ENCODE measurements at regions not wholly inside any gene's neighbourhood (a gene's known extent, or its start where the extent isn't known, plus 50 kb on each side); places are given as distances from the start of the nearest gene placed in this dataset.

DNA sequence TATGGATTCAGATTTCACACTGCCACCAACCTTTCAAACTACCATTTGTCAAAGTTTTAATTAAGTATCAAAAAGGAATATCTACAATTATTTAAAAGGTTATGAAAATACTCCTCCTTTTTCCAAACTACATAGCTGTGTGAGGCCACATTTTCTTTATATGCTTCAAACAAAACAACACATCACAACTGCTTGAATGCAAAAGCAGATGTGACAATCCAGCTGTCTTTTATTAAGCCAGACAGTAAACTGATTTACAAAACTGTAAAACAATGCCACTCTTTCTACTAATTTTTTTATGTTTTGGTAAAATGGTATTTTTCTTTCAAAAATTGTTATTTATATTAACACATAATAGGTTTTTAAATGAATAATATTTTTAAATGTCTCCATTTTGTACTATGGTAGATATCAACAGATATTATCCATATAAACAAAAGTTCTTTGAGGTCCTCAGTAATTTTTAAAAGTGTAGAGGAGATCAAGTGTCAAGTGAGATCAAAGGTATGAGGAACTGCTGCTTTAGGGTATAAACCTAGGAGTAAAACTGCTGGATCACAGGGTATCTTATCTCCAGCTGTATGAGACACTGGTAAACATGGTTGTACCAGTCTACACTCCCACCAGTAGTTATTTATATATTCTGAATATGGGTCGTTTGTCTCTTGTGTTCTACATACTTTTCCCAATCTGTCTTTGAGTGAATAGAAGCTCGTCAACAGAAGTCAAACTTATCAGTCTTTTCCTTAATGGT, 68.8 kb upstream of the SERTAD2 start:
- no peaks in the 10 kb centered on the region for H3K36me3 ChIP-seq (ENCODE audit: insufficient read depth, low read length)
- no peak overlapping the region for H2AFZ ChIP-seq (ENCODE audit: low read length, unreplicated experiment)
- H3K4me1 ChIP-seq (ENCODE audit: control insufficient read depth, insufficient read depth, low read length, unreplicated experiment): peaks cover 9% of the 10 kb centered on the region
- no peak overlapping the region for H3K4me3 ChIP-seq (ENCODE audit: low read depth, low read length)
- H3K27me3 ChIP-seq (ENCODE audit: insufficient read depth, low read length): no peaks in the 10 kb centered on the region
- no peaks in the 10 kb centered on the region for H3K79me2 ChIP-seq (ENCODE audit: control insufficient read depth, insufficient read depth, low read length, unreplicated experiment)
- H3K27ac ChIP-seq (ENCODE audit: low read depth, low read length): no peak overlapping the region

DNA sequence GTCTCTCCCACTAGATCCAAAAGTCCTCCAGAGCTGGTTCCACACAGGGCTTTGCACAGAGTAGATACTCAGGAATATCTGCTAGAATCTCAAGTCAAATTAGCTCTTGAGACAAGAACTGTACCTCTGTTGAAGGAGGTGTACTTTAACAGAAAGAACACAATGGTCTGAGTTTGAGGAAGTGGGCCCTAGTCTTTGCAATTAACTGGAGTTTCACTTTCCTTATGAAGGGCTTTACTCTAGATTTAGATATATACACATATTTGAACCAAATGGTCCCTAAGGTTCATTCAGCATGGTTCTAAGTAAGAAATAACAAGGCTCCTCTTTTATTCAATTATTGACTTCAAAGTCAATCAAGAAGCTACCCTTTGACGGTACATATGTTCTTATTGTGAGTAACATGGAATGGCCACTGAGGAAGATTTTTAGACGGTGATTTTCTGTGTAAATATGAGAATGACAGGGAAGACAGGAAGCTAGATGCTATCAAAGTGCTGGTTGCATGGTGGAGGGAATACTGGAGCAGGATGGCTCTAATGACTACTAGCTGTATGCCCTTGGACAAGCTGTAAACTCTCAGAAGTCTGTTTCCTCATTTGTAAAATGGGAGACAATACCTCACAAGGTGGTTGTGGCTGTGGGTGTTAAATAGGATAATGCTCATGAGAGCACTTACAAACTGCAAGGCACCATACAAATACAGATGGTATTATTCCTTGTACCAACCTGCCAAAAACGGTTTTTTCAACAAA, 73.5 kb upstream of the SERTAD2 start:
- H3K4me3 ChIP-seq (ENCODE audit: low read depth, low read length): no peak overlapping the region
- no peak overlapping the region for H2AFZ ChIP-seq (ENCODE audit: low read length, unreplicated experiment)
- no peak overlapping the region for H3K27ac ChIP-seq (ENCODE audit: low read depth, low read length)
- peaks cover 11% of the 10 kb centered on the region for H3K79me2 ChIP-seq (ENCODE audit: control insufficient read depth, insufficient read depth, low read length, unreplicated experiment)
- no peaks in the 10 kb centered on the region for H3K36me3 ChIP-seq (ENCODE audit: insufficient read depth, low read length)
- H3K4me1 ChIP-seq (ENCODE audit: control insufficient read depth, insufficient read depth, low read length, unreplicated experiment): peaks cover 32% of the 10 kb centered on the region
- H3K27me3 ChIP-seq (ENCODE audit: insufficient read depth, low read length): no peaks in the 10 kb centered on the region

DNA sequence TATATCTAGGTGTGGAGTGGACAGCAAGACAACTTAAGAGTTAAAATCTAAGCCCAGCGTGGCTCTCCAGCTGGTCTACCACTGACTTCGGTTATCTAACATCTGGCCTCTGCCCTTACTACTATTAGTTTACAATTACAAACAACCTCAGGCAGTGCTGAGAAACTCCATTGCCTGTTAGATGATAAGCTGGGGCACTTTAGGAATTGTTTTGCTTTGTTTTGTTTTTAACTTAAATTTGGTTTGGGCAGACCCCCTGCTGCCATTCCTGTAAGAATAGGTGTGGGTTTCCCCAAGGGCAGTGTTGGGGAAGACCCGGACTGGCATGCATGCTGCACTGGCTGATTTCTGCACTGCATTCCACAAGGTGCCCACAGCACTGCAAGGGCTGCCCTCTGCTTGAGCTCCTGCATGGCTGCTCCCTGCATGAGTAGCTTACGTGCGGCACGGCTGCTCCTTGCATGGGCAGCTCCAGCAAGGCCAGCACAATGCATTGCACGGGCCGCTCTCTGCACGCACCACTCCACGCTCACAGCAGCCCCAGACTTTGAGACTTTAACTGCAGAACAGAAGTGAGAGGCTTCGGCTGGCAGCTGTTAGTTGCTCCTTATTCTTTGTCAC, 74.2 kb upstream of the SERTAD2 start:
- H2AFZ ChIP-seq (ENCODE audit: low read length, unreplicated experiment): no peak overlapping the region
- H3K4me1 ChIP-seq (ENCODE audit: control insufficient read depth, insufficient read depth, low read length, unreplicated experiment): peaks cover 33% of the 10 kb centered on the region
- no peak overlapping the region for H3K27ac ChIP-seq (ENCODE audit: low read depth, low read length)
- H3K4me3 ChIP-seq (ENCODE audit: low read depth, low read length): no peak overlapping the region
- peaks cover 17% of the 10 kb centered on the region for H3K79me2 ChIP-seq (ENCODE audit: control insufficient read depth, insufficient read depth, low read length, unreplicated experiment)
- no peaks in the 10 kb centered on the region for H3K36me3 ChIP-seq (ENCODE audit: insufficient read depth, low read length)
- H3K27me3 ChIP-seq (ENCODE audit: insufficient read depth, low read length): no peaks in the 10 kb centered on the region

DNA sequence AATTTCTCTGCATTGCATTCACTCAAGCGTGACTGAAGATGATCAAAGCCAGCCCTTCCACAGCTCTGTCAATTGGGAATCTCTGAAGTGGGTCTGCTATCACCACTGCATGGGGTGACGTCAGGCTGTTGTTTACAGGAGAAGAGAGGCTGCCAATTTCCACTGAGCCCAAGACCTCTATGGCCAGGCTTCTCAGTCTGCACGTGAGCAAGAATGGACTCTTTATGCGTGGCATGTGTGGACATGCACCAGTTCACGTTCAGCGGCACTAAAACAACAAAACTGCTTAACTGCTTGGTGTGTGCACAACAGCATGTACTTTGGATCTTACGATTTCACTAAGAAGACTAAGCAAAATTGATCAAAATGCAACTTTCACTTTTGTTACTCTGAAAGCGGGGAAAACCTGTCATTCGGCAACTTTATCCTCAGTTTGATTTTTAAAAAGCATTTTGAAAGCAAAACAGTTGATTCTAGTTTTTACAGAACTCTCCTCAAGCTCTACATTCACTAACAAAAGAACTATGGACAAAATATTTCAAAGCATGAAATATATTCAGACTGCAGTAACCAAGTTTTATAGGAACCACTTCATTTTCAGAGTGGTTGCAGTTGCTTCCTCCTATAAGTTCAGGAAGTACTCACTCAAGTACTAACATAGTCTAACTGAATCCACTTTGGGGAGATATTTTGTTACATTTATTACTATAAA, 77.0 kb upstream of the SERTAD2 start:
- Histone ChIP-seq H3K4me1 (ENCODE audit: control insufficient read depth, insufficient read depth, low read length, unreplicated experiment) (peaks cover 33% of the 10 kb centered on the region), H3K79me2 (ENCODE audit: control insufficient read depth, insufficient read depth, low read length, unreplicated experiment) (peaks cover 21% of the 10 kb centered on the region), H2AFZ (ENCODE audit: low read length, unreplicated experiment) (peak overlapping the region; percentile 96), H3K27ac (ENCODE audit: low read depth, low read length) (peak overlapping the region; percentile 69), H3K36me3 (ENCODE audit: insufficient read depth, low read length) (0 out of 2 replicates have a peak, but pooled peaks cover 5% of the 10 kb centered on the region), H3K27me3 (ENCODE audit: insufficient read depth, low read length) (no peaks in the 10 kb centered on the region), H3K4me3 (ENCODE audit: low read depth, low read length) (peak overlapping the region; percentile 79)

DNA sequence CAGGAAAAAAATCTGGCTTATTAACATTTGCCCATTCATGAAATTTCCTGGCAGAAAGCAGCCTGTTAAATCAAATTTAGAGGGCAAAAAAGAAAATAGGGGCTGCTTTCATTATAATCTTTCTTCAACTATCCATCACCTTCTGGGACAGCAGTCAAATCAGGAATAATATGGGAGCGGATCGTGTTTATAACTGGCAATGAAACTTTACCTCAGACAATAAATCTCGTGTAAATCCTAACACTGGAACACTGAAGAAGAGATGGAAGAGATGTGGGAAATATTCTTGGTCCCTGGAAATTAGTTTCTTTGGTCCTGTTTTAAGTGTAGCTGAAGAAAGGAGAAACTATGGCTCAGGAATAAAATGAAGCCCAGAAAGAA, 77.5 kb upstream of the SERTAD2 start:
- Histone ChIP-seq H2AFZ (ENCODE audit: low read length, unreplicated experiment) (peak overlapping the region; percentile 96), H3K4me1 (ENCODE audit: control insufficient read depth, insufficient read depth, low read length, unreplicated experiment) (peaks cover 33% of the 10 kb centered on the region), H3K27me3 (ENCODE audit: insufficient read depth, low read length) (no peaks in the 10 kb centered on the region), H3K27ac (ENCODE audit: low read depth, low read length) (peak overlapping the region; percentile 69), H3K36me3 (ENCODE audit: insufficient read depth, low read length) (0 out of 2 replicates have a peak, but pooled peaks cover 5% of the 10 kb centered on the region), H3K4me3 (ENCODE audit: low read depth, low read length) (peak overlapping the region; percentile 79), H3K79me2 (ENCODE audit: control insufficient read depth, insufficient read depth, low read length, unreplicated experiment) (peaks cover 21% of the 10 kb centered on the region)

DNA sequence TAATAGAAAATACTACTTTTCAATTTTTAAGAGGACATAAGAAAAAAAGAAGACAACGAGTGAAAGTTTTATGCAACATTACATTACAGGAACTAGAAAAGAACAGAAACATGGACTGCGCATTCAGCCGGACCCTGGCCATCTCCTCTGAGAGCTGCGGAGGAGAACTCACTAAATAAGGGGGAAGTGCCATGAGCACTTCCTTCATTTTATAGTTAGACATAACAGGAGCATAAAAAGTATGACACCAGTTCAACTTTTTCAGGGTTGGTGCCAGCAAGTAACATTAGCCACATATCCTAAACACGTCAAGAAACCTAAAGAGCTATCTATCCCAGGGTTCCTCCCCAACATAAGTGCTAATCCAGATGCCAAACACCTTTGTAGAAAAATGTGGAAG, 78.0 kb upstream of the SERTAD2 start:
- Histone ChIP-seq H3K27ac (ENCODE audit: low read depth, low read length) (peak overlapping the region; percentile 69), H3K4me1 (ENCODE audit: control insufficient read depth, insufficient read depth, low read length, unreplicated experiment) (peaks cover 31% of the 10 kb centered on the region), H3K79me2 (ENCODE audit: control insufficient read depth, insufficient read depth, low read length, unreplicated experiment) (peaks cover 21% of the 10 kb centered on the region), H3K4me3 (ENCODE audit: low read depth, low read length) (peak overlapping the region; percentile 79), H3K36me3 (ENCODE audit: insufficient read depth, low read length) (0 out of 2 replicates have a peak, but pooled peaks cover 5% of the 10 kb centered on the region), H2AFZ (ENCODE audit: low read length, unreplicated experiment) (peak overlapping the region; percentile 96), H3K27me3 (ENCODE audit: insufficient read depth, low read length) (no peaks in the 10 kb centered on the region)

DNA sequence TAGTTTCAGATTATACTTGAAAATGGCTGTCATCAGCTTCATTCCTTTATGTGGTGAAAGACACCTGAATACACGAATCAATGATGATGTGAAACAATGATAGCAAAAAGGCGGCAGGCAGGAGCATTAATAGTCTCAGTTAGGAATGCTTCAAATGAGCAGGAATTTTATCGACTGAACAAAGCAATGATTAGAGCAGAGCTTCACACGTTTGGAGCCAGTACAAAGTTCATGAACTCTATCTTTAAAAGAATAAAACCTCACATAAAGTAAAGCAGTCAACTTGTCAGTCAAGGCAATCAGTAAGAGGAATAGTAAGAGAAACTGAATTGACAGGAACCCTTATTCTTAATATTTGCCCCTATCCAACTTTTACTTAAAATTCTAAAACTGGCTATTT, 78.4 kb upstream of the SERTAD2 start:
- Histone ChIP-seq H3K4me1 (ENCODE audit: control insufficient read depth, insufficient read depth, low read length, unreplicated experiment) (peaks cover 27% of the 10 kb centered on the region), H3K79me2 (ENCODE audit: control insufficient read depth, insufficient read depth, low read length, unreplicated experiment) (peaks cover 21% of the 10 kb centered on the region), H2AFZ (ENCODE audit: low read length, unreplicated experiment) (no peak overlapping the region), H3K27ac (ENCODE audit: low read depth, low read length) (no peak overlapping the region), H3K27me3 (ENCODE audit: insufficient read depth, low read length) (no peaks in the 10 kb centered on the region), H3K4me3 (ENCODE audit: low read depth, low read length) (no peak overlapping the region), H3K36me3 (ENCODE audit: insufficient read depth, low read length) (0 out of 2 replicates have a peak, but pooled peaks cover 5% of the 10 kb centered on the region)

DNA sequence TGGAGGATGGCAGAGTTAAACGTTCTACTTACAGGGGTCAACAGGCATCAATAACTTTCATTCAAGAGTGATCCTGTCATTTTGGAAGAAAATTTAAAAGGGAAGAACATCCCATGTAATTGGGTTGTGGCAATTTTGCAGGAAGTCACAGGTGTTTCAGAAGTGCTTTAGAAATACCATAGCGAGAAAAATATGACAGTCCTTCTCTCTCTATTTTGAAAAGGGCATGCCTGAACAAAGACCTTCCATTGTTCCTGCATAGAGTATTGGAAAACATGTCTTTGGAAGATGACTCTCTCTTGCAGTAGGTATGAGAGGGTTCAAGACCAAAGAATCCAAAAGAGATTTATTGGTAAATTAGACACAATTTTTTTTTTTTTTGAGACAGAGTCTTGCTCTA, 81.8 kb upstream of the SERTAD2 start:
- H3K79me2 ChIP-seq (ENCODE audit: control insufficient read depth, insufficient read depth, low read length, unreplicated experiment): peaks cover 27% of the 10 kb centered on the region
- peaks cover 12% of the 10 kb centered on the region for H3K4me1 ChIP-seq (ENCODE audit: control insufficient read depth, insufficient read depth, low read length, unreplicated experiment)

DNA sequence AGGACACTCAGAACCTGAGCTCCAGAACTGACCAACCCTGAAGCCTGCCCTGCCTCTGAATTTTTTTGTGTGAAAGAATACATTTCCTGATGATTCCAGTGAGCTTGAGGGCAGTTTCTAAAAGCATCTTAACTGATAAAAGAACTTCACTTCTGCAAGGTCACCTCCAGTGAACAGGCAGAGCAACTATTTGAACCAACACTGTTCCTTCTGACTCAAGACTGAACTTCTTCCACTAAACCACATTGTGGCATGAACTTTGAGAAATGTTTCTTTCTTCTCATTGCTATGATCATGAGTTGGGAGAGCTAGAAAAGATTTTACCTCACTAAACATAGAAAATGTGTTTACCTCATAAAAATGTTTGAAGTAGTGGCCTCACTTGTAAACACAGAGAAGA, 83.8 kb upstream of the SERTAD2 start:
- H2AFZ ChIP-seq (ENCODE audit: low read length, unreplicated experiment): no peak overlapping the region
- no peak overlapping the region for H3K27ac ChIP-seq (ENCODE audit: low read depth, low read length)
- no peaks in the 10 kb centered on the region for H3K27me3 ChIP-seq (ENCODE audit: insufficient read depth, low read length)
- H3K4me1 ChIP-seq (ENCODE audit: control insufficient read depth, insufficient read depth, low read length, unreplicated experiment): peaks cover 4% of the 10 kb centered on the region
- peaks cover 22% of the 10 kb centered on the region for H3K79me2 ChIP-seq (ENCODE audit: control insufficient read depth, insufficient read depth, low read length, unreplicated experiment)
- 0 out of 2 replicates have a peak, but pooled peaks cover 5% of the 10 kb centered on the region for H3K36me3 ChIP-seq (ENCODE audit: insufficient read depth, low read length)
- H3K4me3 ChIP-seq (ENCODE audit: low read depth, low read length): no peak overlapping the region

More for the DNA sequence above, 81.8 kb upstream of the SERTAD2 start:
- Histone ChIP-seq H3K4me3 (ENCODE audit: low read depth, low read length) (no peak overlapping the region), H3K27me3 (ENCODE audit: insufficient read depth, low read length) (no peaks in the 10 kb centered on the region), H3K27ac (ENCODE audit: low read depth, low read length) (no peak overlapping the region), H2AFZ (ENCODE audit: low read length, unreplicated experiment) (no peak overlapping the region), H3K36me3 (ENCODE audit: insufficient read depth, low read length) (0 out of 2 replicates have a peak, but pooled peaks cover 5% of the 10 kb centered on the region)

DNA sequence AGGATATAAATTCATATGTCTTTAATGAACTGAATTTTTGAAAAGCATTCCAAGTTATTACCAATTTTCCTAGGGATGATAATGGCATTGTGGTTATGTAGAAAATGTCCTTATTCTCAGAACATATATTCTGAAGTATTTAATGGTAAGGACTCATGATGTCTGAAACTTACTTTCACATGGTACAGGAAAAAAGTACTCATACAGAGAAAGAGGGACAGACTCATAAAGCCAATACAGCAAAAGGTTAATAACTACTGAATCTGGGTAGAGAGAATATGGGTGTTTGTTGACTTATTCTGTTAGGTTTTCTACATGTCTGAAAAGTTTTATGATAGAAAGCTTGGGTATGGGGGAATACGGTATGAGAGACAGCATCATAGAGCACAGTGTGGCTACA, 84.3 kb upstream of the SERTAD2 start:
- no peak overlapping the region for H3K4me3 ChIP-seq (ENCODE audit: low read depth, low read length)
- H3K27ac ChIP-seq (ENCODE audit: low read depth, low read length): no peak overlapping the region
- 0 out of 2 replicates have a peak, but pooled peaks cover 5% of the 10 kb centered on the region for H3K36me3 ChIP-seq (ENCODE audit: insufficient read depth, low read length)
- H3K27me3 ChIP-seq (ENCODE audit: insufficient read depth, low read length): no peaks in the 10 kb centered on the region
- peaks cover 9% of the 10 kb centered on the region for H3K4me1 ChIP-seq (ENCODE audit: control insufficient read depth, insufficient read depth, low read length, unreplicated experiment)
- no peak overlapping the region for H2AFZ ChIP-seq (ENCODE audit: low read length, unreplicated experiment)
- peaks cover 20% of the 10 kb centered on the region for H3K79me2 ChIP-seq (ENCODE audit: control insufficient read depth, insufficient read depth, low read length, unreplicated experiment)

Measured in ACC112 (cell line).